ENCODE measurements at regions not wholly inside any gene's neighbourhood (a gene's known extent, or its start where the extent isn't known, plus 50 kb on each side); places are given as distances from the start of the nearest gene placed in this dataset.

DNA sequence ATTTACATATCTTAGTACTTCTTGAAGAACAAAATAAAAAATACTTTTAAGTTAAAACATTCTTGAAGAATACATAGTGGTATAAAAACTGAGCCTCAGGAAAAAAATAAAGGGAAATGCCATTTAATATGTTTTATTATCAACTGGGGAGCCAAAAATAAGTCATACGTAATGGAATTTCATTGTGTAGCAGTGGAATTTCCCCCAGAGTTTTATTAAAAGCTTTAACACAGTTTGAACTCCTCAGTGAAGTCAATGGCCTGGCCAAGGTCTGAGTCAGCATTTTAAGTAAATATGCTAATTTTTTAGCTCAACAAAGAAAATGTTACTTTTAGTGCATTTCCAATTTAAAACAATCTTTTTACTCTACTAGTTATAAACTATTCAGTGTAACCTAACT lies 350.1 kb upstream of the ATP2B1 start:
- TF ChIP-seq EZH2 (IDR thresholded peaks at IDR 0.05; ENCODE audit: borderline replicate concordance, low read length): no peak
- TF ChIP-seq, protein P1, sequence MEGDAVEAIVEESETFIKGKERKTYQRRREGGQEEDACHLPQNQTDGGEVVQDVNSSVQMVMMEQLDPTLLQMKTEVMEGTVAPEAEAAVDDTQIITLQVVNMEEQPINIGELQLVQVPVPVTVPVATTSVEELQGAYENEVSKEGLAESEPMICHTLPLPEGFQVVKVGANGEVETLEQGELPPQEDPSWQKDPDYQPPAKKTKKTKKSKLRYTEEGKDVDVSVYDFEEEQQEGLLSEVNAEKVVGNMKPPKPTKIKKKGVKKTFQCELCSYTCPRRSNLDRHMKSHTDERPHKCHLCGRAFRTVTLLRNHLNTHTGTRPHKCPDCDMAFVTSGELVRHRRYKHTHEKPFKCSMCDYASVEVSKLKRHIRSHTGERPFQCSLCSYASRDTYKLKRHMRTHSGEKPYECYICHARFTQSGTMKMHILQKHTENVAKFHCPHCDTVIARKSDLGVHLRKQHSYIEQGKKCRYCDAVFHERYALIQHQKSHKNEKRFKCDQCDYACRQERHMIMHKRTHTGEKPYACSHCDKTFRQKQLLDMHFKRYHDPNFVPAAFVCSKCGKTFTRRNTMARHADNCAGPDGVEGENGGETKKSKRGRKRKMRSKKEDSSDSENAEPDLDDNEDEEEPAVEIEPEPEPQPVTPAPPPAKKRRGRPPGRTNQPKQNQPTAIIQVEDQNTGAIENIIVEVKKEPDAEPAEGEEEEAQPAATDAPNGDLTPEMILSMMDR (conservative IDR thresholded peaks at IDR 0.05 in 1 of 2, IDR thresholded peaks at IDR 0.05 in 1 of 2; ENCODE audit: extremely low read depth in 1 of 2, insufficient read depth in 1 of 2, low read depth in 1 of 2, low read length in 2 of 2): no peak
